GM19328 (cell line): ENCODE measurements at regions not wholly inside any gene's neighbourhood (a gene's known extent, or its start where the extent isn't known, plus 50 kb on each side); places are given as distances from the start of the nearest gene placed in this dataset.

Source experiments
- ATAC-seq: cut with Tn5 transposase; IDR thresholded peaks from one replicate; pipeline ENCODE4 v1.9.1; 2021; ENCODE audit warnings: mild to moderate bottlenecking, moderate library complexity; ENCODE audit not compliant: unreplicated experiment

DNA sequence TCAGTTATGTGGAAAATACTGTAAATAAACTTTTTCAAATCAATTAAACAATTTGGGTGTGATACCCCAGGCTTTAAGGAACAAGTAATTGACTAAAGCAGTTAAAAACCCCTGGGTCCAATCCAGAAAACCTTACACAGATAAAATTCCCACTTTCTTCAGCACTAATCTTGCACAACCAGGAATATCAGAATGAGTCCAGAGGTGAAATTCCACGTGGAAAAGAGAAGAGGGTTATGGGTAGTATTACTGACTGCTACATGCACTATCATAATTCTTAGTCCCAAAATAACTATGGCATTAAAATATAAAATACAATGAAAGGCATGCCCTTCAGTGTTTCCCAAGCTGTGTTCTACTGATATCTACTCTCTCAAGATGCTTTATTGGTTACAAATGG lies 135.7 kb upstream of the STEAP4 start:
- no peak for ATAC-seq

DNA sequence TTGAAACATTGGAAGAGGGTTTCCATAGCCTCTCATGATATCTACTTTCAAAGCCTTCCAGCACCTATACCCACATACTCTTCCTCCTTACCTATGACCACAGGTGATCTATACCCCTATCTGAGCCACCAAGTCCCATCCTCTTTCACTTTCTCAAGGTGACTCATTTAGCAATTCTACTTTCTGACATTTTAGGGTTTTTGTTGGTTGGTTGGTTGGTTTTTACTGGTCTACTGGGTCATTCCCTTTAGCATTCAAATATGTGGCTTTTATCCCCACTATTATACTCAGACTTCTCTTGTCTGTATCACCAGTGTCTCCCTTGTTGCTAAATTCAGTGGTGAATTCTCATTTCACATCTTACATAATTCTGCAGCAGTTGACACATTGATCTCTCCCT lies 130.4 kb upstream of the STEAP4 start:
- ATAC-seq = no peak

DNA sequence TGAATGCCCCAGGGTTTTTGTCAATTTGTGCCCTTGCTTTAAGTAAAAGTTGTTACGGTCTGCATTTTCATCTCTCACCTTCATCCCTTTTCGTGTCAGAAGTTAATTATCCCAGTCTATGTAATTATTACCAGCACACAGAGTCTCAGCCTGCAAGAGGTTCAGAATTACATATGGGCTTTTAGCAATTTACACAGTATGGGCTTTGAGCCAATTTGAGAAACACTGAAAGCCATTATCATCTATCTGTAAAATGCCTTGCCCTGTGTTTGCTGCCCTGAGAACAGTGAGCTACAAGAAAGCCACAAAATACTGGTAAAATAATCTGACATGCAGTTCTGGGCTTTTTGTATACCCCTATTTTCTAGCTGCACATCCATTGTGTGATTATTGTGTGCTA lies 125.6 kb upstream of the STEAP4 start:
- ATAC-seq = no peak

DNA sequence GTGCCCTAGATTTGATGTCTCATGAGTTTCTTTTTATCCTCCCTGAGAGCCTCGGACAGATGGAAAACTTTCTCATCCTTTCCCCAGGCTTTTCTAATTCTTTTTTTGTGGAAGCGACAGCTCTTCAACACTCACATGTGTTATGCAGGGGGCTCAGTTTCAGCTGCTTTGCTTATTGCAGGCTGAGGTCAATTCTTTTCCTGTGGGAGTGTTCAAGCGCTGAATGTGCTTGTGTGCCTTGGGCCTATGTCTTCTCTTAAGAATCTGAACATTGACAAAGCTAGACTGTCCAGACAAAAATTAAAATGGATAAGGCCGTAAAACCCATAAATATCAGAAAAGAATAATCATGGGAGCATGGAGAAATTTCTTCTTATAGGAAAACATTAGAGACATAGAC lies 125.2 kb upstream of the STEAP4 start:
- no peak for ATAC-seq

DNA sequence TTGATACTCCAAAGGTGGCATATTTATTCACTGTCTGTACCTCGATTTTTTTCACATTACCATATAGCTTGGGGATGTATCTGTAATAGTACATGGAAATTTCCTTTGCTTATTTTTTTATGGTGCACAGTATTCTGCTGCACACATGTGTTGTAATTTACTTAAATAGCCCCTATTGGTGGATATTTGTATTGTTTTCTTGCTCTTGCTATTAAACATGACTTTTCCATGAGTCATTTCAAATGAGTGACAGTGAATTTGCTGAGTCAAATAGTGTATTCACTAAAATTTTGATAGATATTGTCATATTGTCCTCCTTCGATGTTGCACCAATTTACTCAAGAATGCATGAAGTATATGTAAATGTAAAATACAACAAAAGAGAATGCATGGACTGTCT lies 122.7 kb upstream of the STEAP4 start:
- ATAC-seq = no peak

DNA sequence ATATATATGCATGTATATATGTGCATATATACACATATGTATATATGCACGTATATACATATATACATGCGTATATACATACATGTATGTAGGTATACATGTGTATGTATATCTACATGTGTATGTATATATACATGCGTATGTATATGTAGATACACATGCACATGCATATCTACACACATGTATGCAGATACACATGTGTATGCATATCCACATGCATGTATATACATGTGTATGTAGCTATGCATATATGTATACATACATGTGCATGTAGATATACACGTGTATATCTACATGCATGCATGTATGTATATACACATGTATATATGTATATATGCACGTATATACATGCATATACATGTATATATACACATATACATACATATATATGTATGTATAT lies 95.8 kb upstream of the STEAP4 start:
- ATAC-seq = no peak

DNA sequence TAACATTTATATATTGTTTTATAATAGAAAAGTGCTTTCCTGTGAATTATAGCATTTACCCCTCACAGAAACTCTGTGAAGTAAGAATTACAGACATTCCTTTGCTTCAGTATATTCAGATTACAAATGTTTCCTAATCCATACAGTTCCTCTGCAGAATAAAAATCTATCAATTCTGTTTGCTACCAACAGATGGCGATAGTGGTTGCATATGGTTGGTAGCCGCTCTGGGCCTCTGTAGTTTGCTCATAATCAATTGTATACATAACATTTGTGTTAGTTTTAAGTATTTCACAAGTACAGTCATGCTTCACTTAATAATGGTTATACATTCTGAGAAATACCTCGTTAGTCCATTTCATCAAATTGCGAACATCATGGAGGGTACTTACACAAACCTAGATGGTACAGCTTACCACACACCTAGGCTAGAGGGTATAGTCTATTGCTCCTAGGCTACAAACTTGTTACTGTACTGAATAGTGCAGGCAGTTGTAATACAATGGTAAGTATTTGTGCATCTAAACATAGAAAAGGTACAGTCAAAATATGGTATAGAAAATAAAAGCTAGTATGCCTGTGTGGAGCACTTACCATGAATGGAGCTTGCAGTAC lies 94.4 kb upstream of the STEAP4 start:
- peak; percentile 44 for ATAC-seq

DNA sequence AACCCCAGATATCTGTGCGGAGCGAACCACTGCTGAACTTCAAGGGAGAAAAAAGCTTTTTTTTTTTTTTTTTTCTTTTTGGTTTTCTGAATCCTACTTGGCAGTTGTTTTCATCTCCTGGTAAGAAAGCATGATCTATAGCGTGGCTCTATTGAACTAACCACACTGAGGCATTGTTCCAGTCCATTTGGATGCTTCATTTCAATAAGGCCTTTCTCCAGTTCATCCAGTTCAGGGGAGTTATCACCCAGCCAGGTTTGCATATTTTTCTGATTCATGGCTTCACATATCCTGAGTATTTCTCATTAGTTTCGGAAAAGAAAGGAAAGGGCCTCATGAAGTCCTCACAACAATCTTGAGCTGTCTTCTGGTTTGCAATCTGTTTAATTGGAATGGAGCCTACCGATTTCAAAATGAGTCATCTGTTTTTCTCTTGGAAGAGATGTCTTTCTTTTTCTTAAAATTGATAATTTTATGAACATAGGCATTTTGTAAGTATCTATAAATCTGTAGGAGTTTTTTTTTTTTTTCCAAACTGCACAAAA lies 93.1 kb upstream of the STEAP4 start:
- ATAC-seq = no peak

DNA sequence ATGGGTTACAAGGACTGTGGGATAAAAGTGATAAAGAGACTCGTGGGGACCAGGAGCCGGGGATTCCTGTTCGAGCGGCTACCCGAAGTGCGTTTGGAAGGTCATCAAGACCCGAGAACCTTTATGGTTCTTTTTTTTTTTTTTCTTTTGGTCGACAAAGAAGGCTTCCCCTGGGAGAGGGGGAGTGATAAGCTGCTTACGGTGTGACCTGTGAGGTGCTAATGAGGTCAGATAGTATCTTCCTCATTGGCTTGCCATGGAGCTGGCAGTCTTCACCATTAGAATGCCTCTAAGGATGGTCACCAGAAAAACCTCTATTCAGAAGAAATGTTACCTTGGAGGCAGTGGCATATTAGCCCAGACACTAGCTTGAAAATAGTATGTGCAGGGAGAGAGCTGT lies 92.3 kb upstream of the STEAP4 start:
- ATAC-seq = no peak

DNA sequence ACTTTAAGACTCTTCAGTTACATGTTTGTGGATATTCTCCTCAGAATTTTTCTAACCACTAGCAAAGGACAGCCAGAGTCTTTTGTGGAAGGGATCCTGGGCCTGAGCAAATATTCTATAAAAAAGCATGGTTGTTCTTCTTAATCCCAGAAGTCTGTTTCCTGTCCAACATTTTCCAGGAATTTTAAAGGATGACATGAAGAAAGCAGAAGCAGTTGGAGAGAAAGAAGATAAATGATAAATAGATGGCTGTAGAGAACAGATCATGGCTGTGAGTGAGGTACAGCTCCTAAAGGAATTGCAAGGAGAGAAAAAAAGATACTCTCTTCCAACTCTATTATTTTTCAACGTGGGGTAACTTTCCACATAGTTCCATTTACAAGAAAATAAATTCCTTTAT lies 91.8 kb upstream of the STEAP4 start:
- no peak for ATAC-seq

DNA sequence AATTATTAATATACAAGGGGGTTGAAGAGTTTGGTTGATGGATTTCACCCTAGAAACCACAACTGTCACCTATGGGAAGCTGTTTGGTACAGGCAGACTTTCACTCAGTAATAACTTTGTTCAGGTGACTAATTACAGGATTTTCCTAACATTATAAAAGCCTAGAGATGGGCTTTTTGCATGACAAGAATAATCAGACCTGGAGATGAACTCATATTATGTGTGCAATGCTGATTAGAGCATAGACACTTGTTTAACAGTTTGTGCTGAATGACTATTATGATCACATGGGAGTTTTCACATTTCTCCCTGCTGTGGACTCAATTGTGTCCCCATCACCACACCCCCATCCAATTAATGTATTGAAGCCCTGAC lies 90.2 kb upstream of the STEAP4 start:
- ATAC-seq = peak; percentile 35

DNA sequence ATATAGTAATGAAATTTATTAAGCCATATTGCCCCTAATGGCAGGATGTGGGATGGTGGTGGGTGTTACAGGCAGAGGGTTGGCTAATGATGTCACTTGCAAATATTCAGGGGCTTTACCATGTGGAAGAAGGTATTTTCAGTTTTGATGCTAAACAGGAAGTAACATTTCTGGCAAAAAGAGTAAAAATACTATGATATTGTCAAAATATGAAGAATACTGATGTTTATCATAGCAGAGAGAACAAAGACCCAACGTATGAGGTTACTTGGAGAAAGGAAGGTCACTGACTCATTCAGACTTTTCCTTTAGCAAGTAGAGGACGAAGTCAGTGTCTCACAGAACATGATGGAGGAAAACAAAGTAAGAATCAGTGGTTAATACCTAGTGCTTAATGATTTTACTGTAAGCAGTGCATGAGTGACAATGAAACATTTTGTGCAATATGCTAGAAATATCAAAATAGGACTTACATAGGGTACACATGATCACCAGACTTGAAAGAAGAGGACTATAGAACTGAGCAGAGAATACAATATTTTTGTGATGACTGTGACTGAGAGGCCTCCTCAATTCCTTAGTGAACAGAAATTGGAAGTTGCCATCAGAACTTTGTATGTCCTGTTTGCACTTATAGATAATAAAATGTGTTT lies 89.7 kb upstream of the STEAP4 start:
- ATAC-seq = peak; percentile 48

DNA sequence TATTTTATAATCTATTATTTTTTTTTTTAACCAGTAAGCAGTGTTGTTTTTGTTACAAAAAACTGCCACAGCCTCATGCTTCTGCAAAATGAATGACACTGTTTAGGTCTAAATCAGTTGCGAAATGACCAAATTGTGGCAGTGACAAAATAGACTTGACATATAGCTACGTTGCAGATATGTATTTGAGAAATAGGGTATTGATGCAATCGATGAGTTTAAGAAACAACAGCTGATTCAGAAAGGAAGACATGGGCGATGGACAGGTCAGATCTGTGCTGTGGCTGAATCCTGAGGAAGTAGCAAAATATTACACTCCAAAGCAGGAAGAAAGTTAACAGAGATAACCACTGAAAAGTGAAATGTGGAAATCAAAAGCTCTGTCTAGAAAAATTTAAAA lies 89.0 kb upstream of the STEAP4 start:
- ATAC-seq = no peak

DNA sequence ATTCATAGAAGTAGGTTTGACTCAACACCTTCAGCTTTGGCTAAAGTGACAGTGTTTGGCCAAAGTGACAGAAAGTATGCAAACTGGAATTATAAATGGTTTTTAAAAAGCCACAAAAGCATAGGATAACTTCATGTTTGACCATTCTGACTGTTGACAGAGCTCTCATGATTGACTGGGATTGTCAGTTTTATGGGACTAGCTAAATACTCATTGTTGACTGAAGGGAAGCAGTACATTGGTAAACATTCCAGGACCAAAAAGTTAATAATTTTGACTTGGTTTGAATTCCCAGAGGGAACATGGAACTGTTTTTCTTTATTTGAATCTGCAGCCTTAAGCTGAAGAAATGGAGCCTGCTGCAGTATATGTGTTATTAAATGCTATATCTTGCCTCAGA lies 84.6 kb upstream of the STEAP4 start:
- no peak for ATAC-seq

DNA sequence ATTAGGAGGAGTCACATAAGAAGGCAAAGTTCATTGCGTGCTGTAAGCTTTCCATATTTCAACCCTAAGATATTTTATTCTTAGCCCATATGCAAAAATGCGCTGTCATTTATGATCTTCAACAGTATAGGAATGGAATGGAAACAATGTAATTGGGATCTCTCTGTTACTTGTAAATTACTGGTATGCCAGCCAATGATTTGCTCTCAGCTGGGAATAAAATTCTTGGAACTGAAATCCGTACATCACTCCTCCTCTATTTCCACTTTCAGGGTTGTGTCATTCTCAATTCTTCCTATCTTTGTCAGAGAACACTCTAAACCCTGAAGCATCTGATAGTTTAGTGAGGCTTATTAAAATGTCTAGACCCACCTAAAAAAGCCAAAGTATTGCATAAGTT lies 80.7 kb upstream of the STEAP4 start:
- no peak for ATAC-seq

DNA sequence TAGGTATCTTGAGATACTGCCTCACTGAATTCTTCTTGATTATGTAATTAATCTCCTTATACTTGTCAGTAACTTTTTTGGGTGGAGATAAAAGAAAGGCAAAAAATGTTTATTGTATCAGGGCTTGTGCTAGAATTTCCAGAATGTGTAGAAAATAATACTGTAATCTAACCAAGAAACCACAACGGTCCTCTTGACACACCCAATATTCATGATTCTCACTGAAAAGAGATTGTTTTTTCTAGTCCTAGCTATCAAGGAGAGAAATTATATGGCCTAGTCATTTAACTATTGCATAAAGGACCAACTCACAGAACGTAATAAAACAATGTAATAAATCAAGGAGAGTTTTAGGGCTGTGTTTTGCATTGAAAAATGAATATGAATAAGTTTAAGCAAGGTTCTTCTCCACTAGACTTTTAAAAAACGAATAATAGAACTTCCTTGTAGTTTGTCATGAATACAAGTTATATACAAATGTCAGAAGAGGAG lies 80.0 kb upstream of the STEAP4 start:
- no peak for ATAC-seq

DNA sequence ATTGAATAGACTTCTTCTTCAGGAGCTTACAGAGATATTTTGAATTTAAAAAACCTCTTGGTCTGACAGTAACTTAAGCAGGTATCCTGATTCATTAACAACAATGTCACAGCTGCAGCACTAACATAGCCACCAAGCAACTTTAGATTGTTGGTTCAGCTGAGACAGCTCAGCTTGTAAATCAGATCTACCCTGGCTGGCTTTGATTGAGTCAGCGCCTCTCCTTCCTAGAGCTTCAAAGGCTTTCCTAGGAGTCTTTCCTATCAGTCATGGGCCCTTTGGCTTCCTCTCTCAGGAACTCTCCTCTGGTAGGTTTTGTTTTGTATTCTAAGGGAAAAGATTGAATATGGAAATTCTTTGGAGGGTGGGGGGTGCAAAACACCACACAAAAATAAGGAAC lies 70.7 kb upstream of the STEAP4 start:
- no peak for ATAC-seq

DNA sequence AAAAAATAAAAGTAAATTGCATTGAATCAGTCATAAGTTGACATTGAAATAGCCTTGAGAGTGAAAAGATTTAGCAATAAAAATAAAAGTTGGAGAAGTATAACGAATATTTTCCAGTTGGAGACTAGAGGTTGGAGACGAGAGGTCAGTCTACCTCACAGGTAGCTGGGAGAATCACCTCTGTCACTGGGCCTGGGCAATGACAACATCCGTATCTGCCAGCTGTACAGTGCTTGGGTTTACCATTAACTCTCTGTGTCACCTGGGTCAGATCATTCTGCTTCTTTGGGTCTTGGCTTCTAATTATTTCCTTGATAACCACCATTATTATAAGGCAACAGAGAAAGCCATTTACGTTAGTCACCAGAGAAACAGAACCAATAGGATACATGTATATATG lies 62.0 kb upstream of the STEAP4 start:
- no peak for ATAC-seq

DNA sequence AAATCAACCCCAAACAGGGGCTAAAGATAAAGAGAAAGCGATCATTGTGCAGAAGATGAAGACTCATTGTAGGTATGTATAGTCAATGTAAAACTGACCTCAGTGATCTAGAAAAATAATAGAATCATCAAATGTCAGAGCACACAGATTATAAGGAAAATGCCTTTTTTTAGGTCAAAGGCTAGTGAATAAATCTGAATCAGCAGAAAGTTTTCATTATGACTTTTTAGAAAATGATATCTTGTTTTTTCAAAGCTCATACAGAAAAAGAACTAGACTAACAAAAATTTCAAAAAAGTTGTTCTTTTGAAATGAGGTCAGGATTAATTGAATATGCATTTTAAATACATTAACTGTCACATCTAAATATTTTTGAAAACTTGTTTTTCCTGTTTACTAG lies 60.2 kb upstream of the STEAP4 start:
- no peak for ATAC-seq

DNA sequence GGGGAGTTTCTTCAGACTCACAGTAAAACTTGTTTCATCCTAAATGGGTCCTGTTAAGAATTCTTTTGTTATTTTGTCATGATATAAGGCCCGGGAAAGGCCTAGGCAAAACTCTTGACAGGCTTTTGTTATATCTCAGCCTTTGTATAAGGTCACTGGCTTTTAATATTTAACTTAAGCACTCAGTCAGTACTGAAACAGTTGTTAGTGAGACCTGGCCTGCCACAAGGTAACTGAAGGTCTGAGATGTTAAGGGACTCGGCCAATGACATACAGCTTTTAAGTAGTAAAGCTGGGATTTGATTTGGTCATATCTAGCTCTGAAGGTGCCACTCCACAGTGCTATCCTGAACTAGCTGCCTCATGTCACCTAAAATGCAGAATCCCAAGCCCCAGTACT lies 57.2 kb upstream of the STEAP4 start:
- ATAC-seq = no peak

DNA sequence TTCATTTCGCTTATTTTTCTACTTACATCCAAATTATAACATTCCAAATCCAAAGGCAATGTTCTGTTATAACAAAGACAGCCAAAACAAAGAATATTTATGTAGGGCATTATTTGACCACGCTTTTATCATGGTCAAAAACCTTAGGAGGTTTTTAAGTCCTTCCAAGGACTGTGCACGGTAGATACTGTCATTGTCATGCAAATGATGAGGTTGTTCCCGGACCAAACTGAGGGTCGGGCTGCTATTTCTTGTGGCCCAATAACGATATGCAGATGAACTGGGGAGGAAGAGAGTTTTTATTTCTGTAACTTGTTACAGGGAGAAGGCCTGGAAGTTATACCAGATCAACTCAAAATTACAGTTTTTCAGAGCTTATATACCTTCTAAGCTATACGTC lies 56.6 kb upstream of the STEAP4 start:
- ATAC-seq = no peak

DNA sequence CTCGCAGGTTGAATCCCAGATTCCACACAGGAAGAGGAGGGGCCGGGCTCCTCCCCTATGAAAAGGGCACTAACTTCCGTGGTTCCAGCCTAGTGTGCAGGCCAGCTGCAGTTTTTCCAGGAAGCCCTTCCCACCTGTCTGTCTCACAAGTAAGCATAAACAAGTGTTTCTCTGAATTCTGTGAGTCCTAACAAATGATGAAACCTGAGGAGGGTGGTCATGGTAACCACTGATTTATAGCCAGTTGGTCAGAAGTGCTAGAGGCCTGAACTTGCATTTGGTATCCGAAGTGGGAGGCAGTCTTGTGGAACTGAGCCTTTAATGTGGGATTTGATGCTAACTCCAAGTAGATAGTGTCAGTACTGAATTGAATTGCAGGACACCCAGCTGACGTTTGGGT lies 54.7 kb upstream of the STEAP4 start:
- ATAC-seq = no peak

DNA sequence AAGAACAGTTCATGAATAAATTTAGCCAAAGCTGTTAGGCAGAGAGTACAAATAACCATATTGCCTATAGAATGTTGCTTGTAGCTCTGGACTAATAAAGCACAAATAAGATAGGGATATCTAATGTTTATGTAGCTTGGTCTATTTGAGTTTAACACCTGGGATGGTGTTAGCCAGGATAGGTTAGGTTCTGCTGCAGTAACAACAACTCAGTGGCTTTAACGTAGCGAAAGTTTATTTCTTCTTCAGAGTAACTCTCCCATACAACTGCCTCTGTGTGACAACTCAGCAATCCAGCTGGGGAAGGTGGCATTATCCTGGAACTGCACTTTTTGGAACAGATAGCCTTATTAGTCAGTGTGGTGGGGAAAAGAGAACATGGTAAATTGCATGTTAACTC lies 52.2 kb upstream of the STEAP4 start:
- no peak for ATAC-seq
